ENCODE measurements at regions not wholly inside any gene's neighbourhood (a gene's known extent, or its start where the extent isn't known, plus 50 kb on each side); places are given as distances from the start of the nearest gene placed in this dataset.
A peak's percentile ranks its signal among the peaks of the same experiment; 100 is the strongest.

DNA sequence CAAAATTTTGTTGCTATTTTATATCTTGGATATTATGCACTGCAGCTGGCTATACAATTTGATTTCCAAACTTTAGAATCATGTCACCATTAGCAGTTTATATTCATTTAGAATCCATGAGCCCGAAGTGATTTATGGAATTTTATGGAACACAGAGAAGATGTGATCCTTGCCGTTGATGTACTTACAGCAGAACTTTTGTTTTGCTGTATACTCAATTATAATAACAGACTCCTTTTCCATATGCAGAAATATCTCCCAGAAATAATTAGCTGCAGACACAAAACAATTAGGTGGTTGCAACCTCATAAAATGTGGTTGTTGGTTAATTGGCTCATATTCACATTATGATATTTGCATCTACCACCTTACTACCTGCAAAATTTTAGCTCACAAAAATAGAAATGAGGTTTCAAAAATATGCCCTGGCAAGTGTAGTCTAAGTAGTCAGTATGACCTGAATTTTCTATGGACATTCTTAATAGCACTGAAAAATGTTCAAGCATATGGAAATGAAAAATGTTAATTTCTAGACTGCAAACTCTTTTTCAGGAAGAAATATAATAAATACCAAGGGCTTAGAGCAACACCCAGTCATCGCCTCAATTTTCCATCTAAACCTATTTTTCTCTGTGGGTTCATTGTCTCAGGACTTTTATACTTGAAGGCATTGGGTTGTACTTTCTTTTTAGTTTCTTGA, 997.6 kb downstream of the MCTP2 start:
- DNase-seq (ENCODE audit: low spot score) = no peak

DNA sequence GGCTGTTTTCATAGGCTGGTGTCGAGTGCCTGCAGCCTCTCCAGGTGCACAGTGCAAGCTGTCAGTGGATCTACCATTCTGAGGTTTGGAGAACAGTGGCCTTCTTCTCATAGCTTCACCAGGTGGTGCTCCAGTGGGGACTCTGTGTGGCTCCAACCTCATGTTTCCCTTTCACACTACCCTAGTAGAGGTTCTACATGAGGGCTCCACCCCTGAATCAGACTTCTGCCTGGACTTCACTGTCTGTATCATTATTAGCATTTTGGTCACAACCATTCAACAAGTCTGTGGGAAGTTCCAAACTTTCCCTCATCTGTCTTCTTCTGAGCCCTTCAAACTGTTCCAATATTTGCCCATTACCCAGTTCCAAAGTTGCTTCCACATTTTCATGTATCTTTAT, 1003.7 kb downstream of the MCTP2 start:
- no peak for DNase-seq (ENCODE audit: low spot score)

DNA sequence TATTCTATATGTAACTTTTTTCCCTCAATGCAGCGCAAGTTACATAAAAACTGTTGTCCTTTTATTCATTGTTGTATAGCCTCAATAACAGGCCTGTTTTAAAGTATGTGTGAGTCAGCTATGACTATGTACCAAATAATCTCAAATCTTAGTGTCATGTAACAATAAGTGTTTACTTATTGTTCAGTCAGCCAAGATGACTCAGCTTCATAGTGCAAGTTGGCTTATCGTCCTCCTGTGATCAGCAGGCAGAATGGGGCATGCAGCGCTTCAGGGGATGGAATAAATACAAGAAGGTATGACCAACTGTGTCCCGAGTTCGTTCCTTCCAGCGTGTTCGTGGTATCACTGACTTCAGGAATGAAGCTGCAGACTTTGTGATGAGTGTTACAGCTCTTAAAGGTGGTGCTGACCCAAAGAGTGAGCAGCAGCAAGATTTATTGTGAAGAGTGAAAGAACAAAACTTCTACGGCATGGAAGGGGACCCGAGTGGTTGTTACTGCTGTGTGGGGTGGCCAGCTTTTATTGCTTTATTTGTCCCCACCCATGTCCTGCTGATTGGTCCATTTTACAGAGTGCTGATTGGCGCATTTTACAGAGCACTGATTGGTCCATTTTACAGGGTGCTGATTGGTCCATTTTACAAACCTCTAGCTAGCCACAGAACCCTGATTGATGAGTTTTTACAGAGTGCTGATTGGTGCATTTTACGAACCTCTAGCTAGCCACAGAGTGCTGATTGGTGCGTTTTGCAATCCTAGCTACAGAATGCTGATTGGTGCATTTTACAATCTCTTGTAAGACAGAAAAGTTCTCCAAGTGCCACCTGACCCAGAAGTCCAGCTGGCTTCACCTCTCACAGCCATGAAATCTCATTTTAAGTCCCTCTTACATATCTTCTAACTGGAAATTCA, 1016.0 kb downstream of the MCTP2 start:
- peak; percentile 98 for DNase-seq (ENCODE audit: low spot score)

DNA sequence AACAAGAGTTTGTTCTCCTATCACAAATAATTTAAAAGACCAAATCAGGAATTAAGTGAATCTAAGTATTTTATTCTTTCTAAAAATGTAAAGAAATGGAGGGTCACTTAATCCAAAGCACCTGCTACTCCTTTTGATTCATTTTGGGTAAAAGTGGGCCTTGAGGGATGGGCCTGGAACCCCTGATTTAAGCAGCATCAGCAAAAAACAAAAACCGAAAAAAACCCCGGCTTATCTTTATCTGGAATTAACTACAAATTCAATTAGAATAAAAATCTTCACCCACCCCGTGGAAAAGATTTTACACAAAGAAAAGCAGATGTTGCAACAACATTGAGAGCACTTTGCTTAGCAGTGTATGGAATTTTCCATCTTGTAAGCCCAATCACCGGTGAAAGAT, 1018.2 kb downstream of the MCTP2 start:
- DNase-seq (ENCODE audit: low spot score) = no peak

DNA sequence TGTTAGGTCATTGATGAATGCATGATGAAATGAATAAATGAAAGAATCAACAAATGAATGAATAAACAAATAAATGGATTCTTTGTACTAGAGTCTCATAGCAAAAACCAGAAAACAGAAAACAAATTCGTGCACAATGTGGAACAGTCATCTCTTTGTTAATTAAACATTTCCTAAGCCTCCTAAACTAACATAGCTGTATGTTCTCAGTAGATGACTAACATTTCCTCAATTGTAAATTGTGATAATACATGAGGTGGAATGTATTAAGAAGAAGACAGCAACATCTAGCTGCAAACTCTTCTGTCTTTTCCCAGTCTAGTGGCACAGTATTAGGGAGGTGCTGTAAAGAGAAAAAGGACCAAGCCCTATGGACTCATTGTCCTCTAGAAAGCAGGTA, 1021.0 kb downstream of the MCTP2 start:
- no peak for DNase-seq (ENCODE audit: low spot score)

DNA sequence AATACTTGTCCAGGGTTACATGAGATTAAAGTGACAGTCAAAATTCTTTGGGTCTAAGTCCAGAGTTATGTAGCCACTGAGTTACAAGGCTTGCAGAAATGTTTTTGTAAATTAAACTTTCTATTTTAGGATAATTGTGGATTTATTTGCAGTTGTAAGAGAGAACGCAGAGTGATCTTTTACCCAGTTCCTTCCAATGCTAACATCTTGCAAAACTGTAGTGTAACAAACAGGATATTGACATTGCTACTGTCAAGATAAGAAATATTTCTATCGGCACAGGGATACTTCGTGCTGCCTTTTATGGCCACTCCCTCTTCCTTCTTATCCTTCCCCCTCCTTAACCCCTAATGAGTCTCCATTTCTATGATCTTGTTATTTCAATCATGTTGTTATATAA, 1022.9 kb downstream of the MCTP2 start:
- no peak for DNase-seq (ENCODE audit: low spot score)

DNA sequence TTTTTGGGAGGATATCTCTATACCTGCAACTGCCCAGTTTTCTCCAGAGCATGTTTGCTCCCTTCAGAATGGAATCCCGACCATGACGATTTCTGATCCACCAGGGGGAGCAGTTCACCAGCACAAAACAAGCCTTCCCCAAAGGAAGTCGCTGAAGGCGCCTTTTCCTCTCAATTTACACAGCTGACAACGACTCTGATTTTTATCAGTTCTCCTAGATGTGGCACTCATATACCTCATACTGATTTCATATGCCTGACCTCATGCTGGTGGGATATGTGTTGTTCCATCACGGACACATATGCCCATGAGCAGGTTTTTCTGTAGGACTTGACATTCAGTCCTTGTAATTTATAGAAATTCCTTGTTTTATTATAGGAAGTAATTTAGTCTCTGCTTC, 1028.2 kb downstream of the MCTP2 start:
- DNase-seq (ENCODE audit: low spot score) = peak; percentile 69

DNA sequence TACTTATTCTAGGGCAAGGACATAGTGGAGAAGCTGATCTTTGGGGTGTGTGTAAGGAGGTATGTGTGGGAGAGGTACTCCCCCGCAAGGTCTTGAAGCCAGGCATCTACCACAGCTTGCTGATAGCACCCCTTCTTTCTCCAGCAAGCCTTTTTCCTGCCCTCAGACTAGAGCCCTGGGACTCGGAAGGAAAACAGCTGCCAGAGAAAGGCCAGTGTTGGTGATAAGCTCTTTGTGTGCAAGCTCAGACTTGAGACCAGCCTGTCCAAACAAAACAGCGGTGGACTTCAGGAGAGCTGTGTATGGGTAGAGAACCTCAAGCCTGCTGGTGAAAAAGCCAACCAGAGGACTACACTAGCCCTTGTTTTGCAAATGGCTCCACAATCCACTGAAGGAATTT, 1028.6 kb downstream of the MCTP2 start:
- no peak for DNase-seq (ENCODE audit: low spot score)

DNA sequence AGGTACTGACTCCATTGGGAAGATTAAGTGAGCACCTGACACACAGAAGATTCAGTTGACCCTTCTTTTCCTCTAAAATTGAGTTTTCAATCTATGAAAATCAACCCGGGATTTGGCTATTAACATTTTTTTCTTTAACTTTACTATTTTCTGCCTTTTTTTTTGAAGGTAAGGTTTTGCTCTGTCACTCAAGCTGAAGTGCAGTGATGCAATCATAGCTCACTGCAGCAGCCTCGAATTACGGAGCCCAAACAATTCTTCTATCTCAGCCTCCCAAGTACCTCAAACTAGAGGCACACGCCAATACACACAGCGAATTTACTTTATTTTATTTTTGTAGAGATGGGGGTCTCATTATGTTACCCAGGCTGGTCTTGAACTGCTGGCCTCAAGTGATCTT, 1029.5 kb downstream of the MCTP2 start:
- no peak for DNase-seq (ENCODE audit: low spot score)

DNA sequence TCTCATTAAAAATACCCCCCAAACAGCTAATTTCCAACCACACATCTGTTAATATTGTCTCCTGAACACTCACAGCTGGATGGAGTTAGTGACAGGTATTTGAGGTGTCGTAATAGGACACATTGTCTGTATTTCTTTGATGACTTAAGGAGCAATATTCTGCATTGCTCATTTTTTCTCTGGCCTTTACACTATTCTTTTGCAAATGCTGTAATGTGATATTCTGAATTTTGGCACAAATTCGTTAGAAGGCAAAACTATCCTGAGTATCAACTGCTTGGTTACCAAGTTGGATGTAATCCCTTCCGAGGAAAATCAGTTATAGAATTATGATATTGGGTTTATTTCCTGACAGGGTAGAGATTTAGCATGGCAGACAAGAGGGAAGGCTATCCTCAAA, 1030.2 kb downstream of the MCTP2 start:
- no peak for DNase-seq (ENCODE audit: low spot score)

DNA sequence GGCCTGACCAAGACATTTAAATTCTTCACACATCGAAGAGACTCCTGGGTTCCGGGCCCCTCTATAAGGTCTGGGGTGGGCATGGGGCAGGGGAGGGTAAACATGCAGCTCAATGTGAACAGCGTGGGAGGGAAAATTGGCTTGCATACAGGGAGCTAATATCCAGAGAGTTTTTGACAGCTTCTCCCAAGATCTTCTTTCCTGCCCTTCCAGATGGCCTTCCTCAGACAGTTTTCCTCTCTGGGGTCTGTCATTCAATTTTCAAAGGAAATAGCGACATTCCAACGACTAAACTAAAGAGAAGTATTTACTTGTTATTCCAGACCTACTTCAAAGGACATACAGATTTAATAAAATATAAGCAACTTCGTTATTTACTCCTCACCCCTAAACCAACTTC, 1030.6 kb downstream of the MCTP2 start:
- DNase-seq (ENCODE audit: low spot score) = no peak

DNA sequence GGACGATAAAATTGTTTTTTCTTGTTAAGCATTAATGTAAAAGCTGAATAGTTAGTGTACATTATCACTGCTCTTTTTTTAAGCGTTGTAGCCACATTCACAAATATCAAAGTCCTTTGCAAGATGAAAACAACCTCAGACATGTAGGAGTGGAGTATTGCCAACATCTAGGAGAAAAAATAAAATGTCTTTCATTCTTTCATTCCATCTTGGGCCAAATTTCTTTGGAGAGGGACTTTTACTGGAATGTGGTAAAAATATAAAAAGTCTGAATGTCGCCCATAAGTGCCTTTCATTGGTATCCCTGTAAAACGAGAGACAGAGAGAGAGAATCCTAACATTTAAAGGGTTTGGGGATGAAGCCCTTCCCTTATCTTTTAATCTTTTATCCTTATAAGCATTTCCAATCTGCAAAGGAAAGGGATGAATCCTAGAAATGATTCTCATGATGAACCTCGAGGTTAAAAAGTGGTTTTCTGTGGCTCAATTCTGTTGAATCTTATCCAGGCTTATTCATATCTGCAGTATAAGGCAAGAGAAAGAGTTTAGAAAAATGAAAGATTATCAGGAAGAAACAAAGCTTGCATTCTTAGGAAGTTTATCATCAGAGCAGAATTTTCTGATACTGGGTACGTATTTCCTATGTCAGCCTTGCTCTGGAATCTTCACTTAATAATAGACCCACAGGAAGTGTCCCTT, 1031.7 kb downstream of the MCTP2 start:
- no peak for DNase-seq (ENCODE audit: low spot score)

DNA sequence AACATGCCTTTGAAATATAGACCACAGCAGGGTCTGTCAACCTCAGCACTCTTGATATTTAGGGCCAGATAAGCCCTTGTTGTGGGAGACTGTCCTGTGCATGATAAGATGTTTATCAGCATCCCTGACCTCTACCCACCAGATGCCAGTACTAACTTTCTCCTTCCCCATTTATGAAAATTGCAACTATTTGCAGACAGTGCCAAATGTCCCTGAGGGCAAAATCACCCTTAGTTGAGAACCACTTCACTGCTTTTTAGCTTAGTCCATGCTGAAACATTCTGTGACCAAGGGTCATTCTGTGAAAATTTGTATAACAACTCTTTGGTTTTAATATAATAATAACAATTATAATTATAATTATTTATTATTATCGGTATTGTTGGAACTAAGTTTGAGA, 1032.4 kb downstream of the MCTP2 start:
- DNase-seq (ENCODE audit: low spot score) = no peak

DNA sequence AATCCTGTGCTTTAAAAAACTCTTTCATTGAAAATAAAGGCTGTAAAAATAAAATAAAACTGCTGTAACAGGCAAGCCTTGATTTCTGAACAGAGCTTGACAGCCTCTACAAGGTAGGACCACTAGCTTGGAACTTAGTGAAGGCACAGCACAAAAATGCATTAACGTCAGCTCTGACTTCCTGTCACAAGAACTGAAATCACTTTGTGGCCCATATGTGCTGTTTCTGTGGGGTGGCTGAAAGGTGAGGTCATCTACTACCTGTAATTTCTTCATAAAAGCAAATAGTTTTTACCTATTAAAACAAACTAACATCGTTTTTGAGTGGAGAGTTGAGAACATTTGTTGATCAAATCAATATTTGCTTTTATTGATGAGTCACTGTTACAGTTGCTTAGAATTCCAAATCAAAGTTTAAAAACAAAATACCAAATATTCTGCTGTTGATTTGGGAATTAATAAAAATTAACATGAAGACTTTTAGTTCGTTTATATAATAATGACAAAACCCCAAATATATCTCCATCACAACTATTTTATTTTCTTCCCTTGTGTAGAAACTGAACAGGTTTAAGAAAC, 1034.1 kb downstream of the MCTP2 start:
- DNase-seq (ENCODE audit: low spot score) = no peak

DNA sequence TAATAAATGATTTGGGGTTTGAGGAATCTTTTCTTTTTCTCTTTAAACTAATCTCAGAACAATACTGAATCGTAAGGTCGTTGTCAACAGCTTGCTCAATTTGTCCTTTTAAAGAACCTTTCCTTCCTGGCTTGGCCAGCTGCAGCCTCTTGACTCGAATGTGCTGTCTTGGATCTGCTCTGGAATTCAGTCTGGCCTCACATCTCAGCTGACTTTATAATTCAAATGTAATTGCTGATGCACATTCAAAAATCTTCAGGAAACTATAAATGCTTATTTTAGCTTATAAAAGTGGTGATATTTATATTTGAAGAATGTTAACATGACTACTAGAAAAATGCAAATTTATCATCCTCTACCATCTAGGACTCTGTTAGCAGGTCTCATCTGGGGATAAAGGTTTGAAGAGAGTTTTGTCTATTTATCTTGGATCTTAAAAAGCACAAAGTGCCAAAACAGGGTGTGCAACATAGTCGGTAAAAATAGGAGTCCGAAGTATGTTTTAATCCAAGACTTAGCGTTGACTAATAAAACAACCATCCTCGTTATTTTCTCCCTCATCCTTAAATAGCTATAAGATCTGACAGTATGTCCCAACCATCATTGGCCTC, 1035.2 kb downstream of the MCTP2 start:
- DNase-seq (ENCODE audit: low spot score) = no peak

DNA sequence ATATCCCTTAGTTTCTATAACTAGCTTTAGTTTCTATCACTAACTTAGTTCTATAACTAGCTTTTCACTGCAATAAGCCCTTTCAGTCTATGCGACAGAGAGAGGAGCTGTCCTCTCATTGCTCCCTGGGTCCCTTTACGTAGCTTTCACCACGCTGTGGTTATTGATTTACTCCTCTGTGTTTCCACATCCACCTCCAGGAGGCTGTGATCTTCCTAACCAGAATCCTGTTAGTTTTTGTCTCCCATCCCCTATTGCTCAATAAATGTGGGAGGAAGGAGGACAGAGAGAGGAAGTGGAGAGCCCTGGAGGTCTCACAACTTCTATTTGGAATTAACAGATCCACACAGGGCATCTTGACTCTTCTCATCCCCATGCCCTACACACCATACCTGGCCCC, 1036.1 kb downstream of the MCTP2 start:
- no peak for DNase-seq (ENCODE audit: low spot score)

DNA sequence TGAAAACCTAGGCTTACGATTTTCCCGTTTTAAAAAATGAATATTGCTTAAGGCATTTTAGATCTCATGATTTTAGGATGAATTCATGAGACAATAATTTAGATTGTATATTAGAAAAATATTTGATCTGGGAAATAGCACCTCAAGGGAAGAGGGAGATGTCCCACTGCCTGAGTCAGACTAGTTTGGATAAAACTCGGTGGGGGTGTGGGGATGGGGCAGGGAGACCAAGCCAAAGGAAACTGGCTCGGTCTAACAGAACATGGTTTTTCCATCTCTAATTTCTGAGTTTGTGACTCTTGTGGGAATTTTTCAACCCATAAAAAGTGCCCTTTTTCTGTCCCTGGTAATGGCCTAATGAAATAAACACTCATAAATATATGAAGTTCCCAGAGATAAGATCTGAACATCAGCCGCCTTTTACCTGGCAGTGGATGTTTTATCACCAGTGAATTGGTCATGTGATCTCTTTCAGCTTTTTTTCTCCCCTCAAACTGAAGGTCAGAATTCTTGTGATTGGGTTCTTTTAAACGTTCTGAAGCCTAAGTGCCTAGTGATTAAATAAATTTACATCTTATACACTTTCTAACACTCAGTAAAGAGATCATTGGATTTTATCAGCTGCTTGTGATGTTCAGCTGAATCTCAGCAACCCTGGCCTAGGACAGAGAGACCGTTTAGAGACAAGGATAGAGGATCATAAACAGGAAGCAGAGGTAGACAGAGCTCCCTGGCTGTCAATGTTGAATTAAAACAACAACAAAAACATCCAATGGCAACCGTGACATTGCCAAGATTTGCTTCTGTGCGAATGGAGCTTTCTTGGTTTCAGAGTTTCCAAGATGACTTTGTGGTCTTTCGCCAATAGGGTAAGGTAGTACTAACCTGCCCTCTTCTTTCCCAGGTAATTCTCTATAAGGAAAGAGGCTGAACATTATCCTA, 1038.2 kb downstream of the MCTP2 start:
- no peak for DNase-seq (ENCODE audit: low spot score)

DNA sequence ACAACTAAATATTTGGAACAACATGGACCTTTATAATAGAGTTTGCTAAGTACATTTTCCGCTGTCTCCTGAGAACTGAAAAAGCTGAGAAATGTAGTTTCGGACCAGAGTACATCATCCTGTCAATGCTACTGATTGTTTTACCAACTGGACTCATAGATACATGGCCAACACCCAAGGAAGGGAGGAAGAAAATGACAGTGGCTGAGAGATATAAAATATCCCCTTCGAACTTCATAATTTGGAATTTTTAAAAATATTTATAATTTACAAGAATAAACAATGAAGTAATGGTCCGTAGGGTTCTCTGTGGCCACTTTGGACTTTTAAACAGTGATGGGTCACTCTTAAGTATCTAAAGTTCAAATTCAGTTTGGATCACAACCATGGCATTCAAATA, 1042.7 kb downstream of the MCTP2 start:
- no peak for DNase-seq (ENCODE audit: low spot score)

DNA sequence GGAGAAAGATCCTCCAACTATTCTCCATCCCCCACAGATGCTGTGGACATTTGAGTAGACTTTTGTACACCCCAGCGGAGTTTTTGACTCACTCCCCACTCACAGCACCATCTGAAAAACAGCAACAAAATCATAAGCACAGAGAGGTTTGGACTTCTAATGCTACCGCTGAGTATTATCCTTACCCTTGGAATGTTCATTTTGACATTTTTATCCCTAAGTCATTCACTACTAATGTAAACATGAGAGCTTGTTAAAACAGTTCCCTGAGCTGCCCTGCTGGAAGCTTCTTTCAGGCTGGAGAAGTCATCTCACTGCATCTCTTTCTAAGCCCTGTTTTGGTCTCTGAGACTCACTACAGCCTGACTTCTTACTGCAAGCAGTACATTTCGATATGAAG, 1045.9 kb downstream of the MCTP2 start:
- DNase-seq (ENCODE audit: low spot score) = peak; percentile 34

DNA sequence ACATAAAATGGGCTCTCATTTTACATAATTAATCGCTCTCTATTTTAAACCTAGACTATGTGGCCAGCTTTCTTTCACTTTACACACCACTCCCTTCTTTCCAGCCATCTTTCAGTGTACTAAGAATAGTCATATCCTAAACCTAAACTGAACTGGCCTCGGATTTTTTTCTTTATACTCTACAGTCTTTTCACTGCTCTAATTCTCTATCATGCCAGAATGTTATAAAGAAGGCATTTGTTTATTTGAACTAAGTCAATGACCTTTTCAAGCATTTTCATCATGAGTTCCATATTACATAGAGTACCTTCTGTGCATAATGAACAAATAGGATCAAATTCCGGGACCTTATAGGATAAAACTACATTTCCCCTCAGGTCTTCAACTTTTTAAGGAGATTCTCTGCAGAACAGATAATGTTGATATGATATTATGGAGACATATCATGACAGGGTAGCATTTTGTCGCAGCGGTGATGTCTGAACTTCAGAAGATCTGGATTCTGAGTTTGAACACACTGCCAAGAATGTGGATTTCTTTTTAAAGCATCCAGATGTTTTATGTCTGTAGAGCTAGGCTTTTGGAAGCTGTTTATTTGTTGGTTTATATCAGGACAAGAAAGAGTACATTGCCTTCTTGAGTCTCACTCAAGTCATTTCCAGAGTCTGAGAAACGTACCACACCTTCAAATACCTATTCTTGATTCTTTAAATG, 1047.3 kb downstream of the MCTP2 start:
- no peak for DNase-seq (ENCODE audit: low spot score)
